H1 (cell line): ENCODE measurements at regions not wholly inside any gene's neighbourhood (a gene's known extent, or its start where the extent isn't known, plus 50 kb on each side); places are given as distances from the start of the nearest gene placed in this dataset.

Experiments used
- CTCF ChIA-PET: fragments of 300-600 bp; sonication (Branson Sonifier 250); formaldehyde crosslinking; loops from one replicate; lab custom pipeline; 2021; ENCODE audit not compliant: partially characterized antibody; lab: Charles Lee
- POLR2A ChIA-PET: fragments of 300-600 bp; sonication (Branson Sonifier 250); formaldehyde crosslinking; loops from one replicate; lab custom pipeline; 2021; ENCODE audit warnings: inconsistent platforms; ENCODE audit not compliant: partially characterized antibody; lab: Charles Lee
- DNase-seq, 2 experiments: peaks; one replicate each; pipeline versions ENCODE4 v3.0.0 to v3.0.0-alpha.2; 2010 to 2022; ENCODE audit warnings: low spot score in 2 of 2, low read depth in 1 of 2, mixed read lengths in 1 of 2
- FAIRE-seq: peaks from 2 replicates; lab custom pipeline; 2011; peaks lifted over from hg19 to GRCh38; lab: Jason Lieb, UNC
- H2AFZ ChIP-seq: 2 replicates; pipeline ENCODE4 v1.8.1; 2012; ENCODE audit warnings: low read length, inconsistent platforms
- H2AK5ac ChIP-seq: 2 replicates; pipeline ENCODE4 v1.6.1; 2013; ENCODE audit warnings: low read depth, low read length
- H2BK120ac ChIP-seq: replicated peaks from 2 replicates; pipeline ENCODE3; 2013; ENCODE audit warnings: low read depth, low read length, inconsistent platforms
- H2BK12ac ChIP-seq: 2 replicates; pipeline ENCODE4 v1.6.1; 2013; ENCODE audit warnings: low read depth, low read length
- H2BK15ac ChIP-seq: 2 replicates; pipeline ENCODE4 v1.6.1; 2013; ENCODE audit warnings: low read length
- H2BK20ac ChIP-seq: 2 replicates; pipeline ENCODE4 v1.6.1; 2013; ENCODE audit warnings: low read length
- H2BK5ac ChIP-seq: 2 replicates; pipeline ENCODE4 v1.6.1; 2013; ENCODE audit warnings: low read depth, low read length
- H3K14ac ChIP-seq: 2 replicates; pipeline ENCODE4 v1.6.1; 2013; ENCODE audit warnings: inconsistent platforms; ENCODE audit not compliant: insufficient read length
- H3K18ac ChIP-seq: 2 replicates; pipeline ENCODE4 v1.6.1; 2013; ENCODE audit warnings: low read length; ENCODE audit errors: extremely low read depth
- H3K23ac ChIP-seq: 2 replicates; pipeline ENCODE4 v1.6.1; 2013; ENCODE audit warnings: inconsistent platforms; ENCODE audit not compliant: insufficient read length
- H3K23me2 ChIP-seq: 2 replicates; pipeline ENCODE4 v1.6.1; 2013; ENCODE audit warnings: low read depth, low read length
- H3K27ac ChIP-seq: 2 replicates; pipeline ENCODE4 v1.6.1; 2011; ENCODE audit warnings: low read depth, low read length, inconsistent platforms
- H3K27me3 ChIP-seq, 4 experiments: replicated peaks in 1 of 4; 1 replicate in 1 of 4; 2 replicates in 3 of 4; pipeline versions ENCODE4 v1.6.1 to v1.8.1; 2011 to 2013; ENCODE audit warnings: low read length in 3 of 4, mild to moderate bottlenecking in 3 of 4, inconsistent platforms in 2 of 4, mixed read lengths in 2 of 4, moderate library complexity in 1 of 4; ENCODE audit not compliant: control insufficient read depth in 3 of 4, insufficient read depth in 3 of 4; ENCODE audit errors: extremely low read depth in 1 of 4
- H3K36me3 ChIP-seq, 4 experiments: 2 replicates each; pipeline versions ENCODE4 v1.6.1 to v1.8.1; 2011 to 2013; ENCODE audit warnings: mild to moderate bottlenecking in 4 of 4, low read length in 3 of 4, moderate library complexity in 2 of 4, control low read depth in 1 of 4, inconsistent platforms in 1 of 4; ENCODE audit not compliant: insufficient read depth in 4 of 4, control insufficient read depth in 2 of 4
- H3K4ac ChIP-seq: replicated peaks from 2 replicates; pipeline ENCODE3; 2013; ENCODE audit warnings: low read length, low read depth, mixed read lengths, inconsistent platforms; ENCODE audit not compliant: insufficient read length
- H3K4me1 ChIP-seq, 4 experiments: replicated peaks in 1 of 4; 1 replicate in 1 of 4; 2 replicates in 3 of 4; pipeline versions ENCODE4 v1.6.1 to v1.8.1; 2011 to 2013; ENCODE audit warnings: low read length in 3 of 4, inconsistent platforms in 2 of 4, mixed read lengths in 1 of 4; ENCODE audit not compliant: insufficient read depth in 4 of 4, control insufficient read depth in 3 of 4
- H3K4me2 ChIP-seq, 2 experiments: 2 replicates each; pipeline versions ENCODE4 v1.6.1 to v1.8.1; 2011 to 2013; ENCODE audit warnings: low read depth in 2 of 2, low read length in 2 of 2, control low read depth in 1 of 2, inconsistent platforms in 1 of 2, mild to moderate bottlenecking in 1 of 2; ENCODE audit not compliant: insufficient read depth in 1 of 2
- H3K4me3 ChIP-seq, 4 experiments: fragments of 200-600, 300-600 bp in 1 of 4; sonication (generic), shearing (Covaris generic), sonication (Bioruptor Twin) in 1 of 4; 2 replicates each; pipeline versions ENCODE4 v1.5.1 to v1.8.1; 2011 to 2016; ENCODE audit warnings: low read length in 4 of 4, low read depth in 3 of 4, control low read depth in 2 of 4, inconsistent platforms in 2 of 4, mild to moderate bottlenecking in 2 of 4, mixed read lengths in 1 of 4, moderate library complexity in 1 of 4; ENCODE audit not compliant: insufficient read depth in 2 of 4; ENCODE audit errors: extremely low read depth in 1 of 4
- H3K56ac ChIP-seq: replicated peaks from 2 replicates; pipeline ENCODE3; 2013; ENCODE audit warnings: low read depth, mild to moderate bottlenecking, mixed read lengths, low read length, inconsistent platforms; ENCODE audit not compliant: insufficient read length
- H3K79me1 ChIP-seq: 2 replicates; pipeline ENCODE4 v1.6.1; 2013; ENCODE audit warnings: low read depth, low read length, control low read depth
- H3K79me2 ChIP-seq, 2 experiments: 2 replicates each; pipeline versions ENCODE4 v1.6.1 to v1.8.1; 2012 to 2013; ENCODE audit warnings: low read length in 2 of 2, mild to moderate bottlenecking in 2 of 2, inconsistent platforms in 1 of 2; ENCODE audit not compliant: insufficient read depth in 2 of 2, control insufficient read depth in 1 of 2
- H3K9ac ChIP-seq, 4 experiments: replicated peaks in 1 of 4; 1 replicate in 1 of 4; 2 replicates in 3 of 4; pipeline versions ENCODE4 v1.6.1 to v1.8.1; 2011 to 2013; ENCODE audit warnings: low read depth in 3 of 4, low read length in 3 of 4, control low read depth in 2 of 4, mild to moderate bottlenecking in 2 of 4, moderate library complexity in 2 of 4, inconsistent platforms in 1 of 4; ENCODE audit errors: extremely low read depth in 1 of 4
- H3K9me3 ChIP-seq, 2 experiments: 2 replicates each; pipeline versions ENCODE4 v1.6.1 to v1.8.1; 2012 to 2013; ENCODE audit warnings: mild to moderate bottlenecking in 2 of 2, moderate library complexity in 2 of 2, control low read depth in 1 of 2, inconsistent platforms in 1 of 2, low read depth in 1 of 2, low read length in 1 of 2, mixed read lengths in 1 of 2; ENCODE audit not compliant: insufficient read depth in 2 of 2
- H4K20me1 ChIP-seq, 2 experiments: replicated peaks in 1 of 2; 2 replicates each; pipeline versions ENCODE3 to v1.8.1; 2011 to 2013; ENCODE audit warnings: inconsistent platforms in 2 of 2, low read length in 2 of 2, mild to moderate bottlenecking in 1 of 2; ENCODE audit not compliant: insufficient read depth in 2 of 2, control insufficient read depth in 1 of 2
- H4K5ac ChIP-seq: 2 replicates; pipeline ENCODE4 v1.6.1; 2013; ENCODE audit warnings: low read length, low read depth, mixed read lengths, inconsistent platforms; ENCODE audit not compliant: insufficient read length
- H4K8ac ChIP-seq: 2 replicates; pipeline ENCODE4 v1.8.0; 2013; ENCODE audit warnings: mild to moderate bottlenecking, moderate library complexity, low read length, inconsistent platforms; ENCODE audit not compliant: insufficient read depth; ENCODE audit errors: extremely low read depth
- H4K91ac ChIP-seq: replicated peaks from 2 replicates; pipeline ENCODE3; 2013; ENCODE audit warnings: low read length, mixed read lengths, inconsistent platforms; ENCODE audit not compliant: insufficient read length
- BRCA1 ChIP-seq: IDR thresholded peaks from 2 replicates; pipeline ENCODE4 v1.6.1; 2012; ENCODE audit warnings: low read depth, low read length, improper control_type of control experiment
- CBX5 ChIP-seq: fragments of 300-800, 300-1000 bp; sonication (generic); IDR thresholded peaks from 2 replicates; pipeline ENCODE4 v1.7.1; 2016; ENCODE audit warnings: antibody characterized with exemption, low read length, low read depth
- CBX8 ChIP-seq: fragments of 300-800, 300-1000 bp; sonication (generic); IDR thresholded peaks from 2 replicates; pipeline ENCODE4 v1.7.1; 2016; ENCODE audit warnings: low read depth, low read length, borderline replicate concordance
- CEBPB ChIP-seq: IDR thresholded peaks from 2 replicates; pipeline ENCODE4 v1.6.1; 2012; ENCODE audit warnings: low read depth, low read length
- EGR1 ChIP-seq: IDR thresholded peaks from 2 replicates; pipeline ENCODE4 v1.6.1; 2011; ENCODE audit warnings: low read depth, low read length, borderline replicate concordance
- KDM4A ChIP-seq: IDR thresholded peaks from one replicate; pipeline ENCODE4 v1.7.1; 2012; ENCODE audit warnings: low read depth, mild to moderate bottlenecking, moderate library complexity, low read length, inconsistent platforms; ENCODE audit not compliant: severe bottlenecking
- RFX5 ChIP-seq: IDR thresholded peaks from 2 replicates; pipeline ENCODE4 v1.6.1; 2011; ENCODE audit warnings: low read depth, low read length, improper control_type of control experiment, borderline replicate concordance
- RNF2 ChIP-seq: fragments of 200-900, 300-1000 bp; sonication (generic); IDR thresholded peaks from 2 replicates; pipeline ENCODE4 v1.7.1; 2016; ENCODE audit warnings: borderline replicate concordance, low read depth, mild to moderate bottlenecking, antibody characterized with exemption, low read length; ENCODE audit not compliant: poor library complexity, severe bottlenecking; ENCODE audit errors: missing control alignments
- RXRA ChIP-seq: IDR thresholded peaks from 2 replicates; pipeline ENCODE4 v1.6.1; 2011; ENCODE audit warnings: low read depth, mild to moderate bottlenecking, low read length, moderate library complexity; ENCODE audit not compliant: insufficient read depth
- SAP30 ChIP-seq: fragments of 300-600 bp; sonication (generic); IDR thresholded peaks from 2 replicates; pipeline ENCODE4 v1.7.1; 2012; ENCODE audit warnings: low read length, moderate library complexity, mild to moderate bottlenecking, inconsistent platforms; ENCODE audit not compliant: insufficient read depth, insufficient replicate concordance
- SP4 ChIP-seq: IDR thresholded peaks from 2 replicates; pipeline ENCODE4 v1.6.1; 2012; ENCODE audit warnings: low read length, inconsistent platforms
- TAF7 ChIP-seq: optimal IDR thresholded peaks from 2 replicates; pipeline ENCODE3; 2011; ENCODE audit warnings: low read depth, mild to moderate bottlenecking, inconsistent platforms, low read length, moderate library complexity, borderline replicate concordance
- TBP ChIP-seq: IDR thresholded peaks from 2 replicates; pipeline ENCODE4 v1.6.1; 2011; ENCODE audit warnings: low read depth, low read length, improper control_type of control experiment
- TCF12 ChIP-seq: IDR thresholded peaks from 2 replicates; pipeline ENCODE4 v1.6.1; 2011; ENCODE audit warnings: low read depth, mild to moderate bottlenecking, low read length
- TF ChIP-seq, protein P1 (sequence below): IDR thresholded peaks from 2 replicates; pipeline ENCODE4 v1.6.1; 2011; ENCODE audit warnings: low read depth, mild to moderate bottlenecking, low read length; ENCODE audit not compliant: insufficient read depth
- TF ChIP-seq, protein P2 (sequence below): IDR thresholded peaks from 2 replicates; pipeline ENCODE4 v1.6.1; 2012; ENCODE audit warnings: inconsistent platforms

- ChIA-PET CTCF (no interaction called here), POLR2A (no interaction called here)
- H2BK15ac ChIP-seq = no peak overlapping the region
- no peak overlapping the region for H4K5ac ChIP-seq
- DNase-seq = no peak
- H4K20me1 ChIP-seq = no peaks in the 10 kb centered on the region
- H3K23me2 ChIP-seq = no peaks in the 10 kb centered on the region
- no peak overlapping the region for H2BK20ac ChIP-seq
- H3K4me2 ChIP-seq = no peak overlapping the region
- no peak overlapping the region for H3K18ac ChIP-seq
- no peak overlapping the region for H2AFZ ChIP-seq
- no peak overlapping the region for H2AK5ac ChIP-seq
- H3K79me2 ChIP-seq = no peaks in the 10 kb centered on the region
- H3K9ac ChIP-seq = no peak overlapping the region
- no peak overlapping the region for H3K56ac ChIP-seq
- H4K8ac ChIP-seq = no peak overlapping the region
- no peak overlapping the region for H2BK12ac ChIP-seq
- H4K91ac ChIP-seq = no peak overlapping the region
- no peak overlapping the region for H2BK120ac ChIP-seq
- no peak for FAIRE-seq
- H3K9me3 ChIP-seq = no peaks in the 10 kb centered on the region
- H3K27me3 ChIP-seq = no peaks in the 10 kb centered on the region
- no peaks in the 10 kb centered on the region for H3K79me1 ChIP-seq
- no peak overlapping the region for H2BK5ac ChIP-seq
- no peak overlapping the region for H3K4me3 ChIP-seq
- H3K14ac ChIP-seq = no peak overlapping the region
- H3K4me1 ChIP-seq = no peaks in the 10 kb centered on the region
- no peaks in the 10 kb centered on the region for H3K36me3 ChIP-seq
- no peak overlapping the region for H3K23ac ChIP-seq
- H3K27ac ChIP-seq = no peak overlapping the region
- no peak overlapping the region for H3K4ac ChIP-seq
- no peak for TF ChIP-seq RXRA
- no peak for TF ChIP-seq TAF7
- no peak for TF ChIP-seq KDM4A
- no peak for TF ChIP-seq CBX8
- no peak for TF ChIP-seq CEBPB
- no peak for TF ChIP-seq RFX5
- TF ChIP-seq EGR1 = no peak
- no peak for TF ChIP-seq BRCA1
- no peak for TF ChIP-seq TBP
- no peak for TF ChIP-seq CBX5
- no peak for TF ChIP-seq SAP30
- no peak for TF ChIP-seq SP4
- TF ChIP-seq, protein P1, sequence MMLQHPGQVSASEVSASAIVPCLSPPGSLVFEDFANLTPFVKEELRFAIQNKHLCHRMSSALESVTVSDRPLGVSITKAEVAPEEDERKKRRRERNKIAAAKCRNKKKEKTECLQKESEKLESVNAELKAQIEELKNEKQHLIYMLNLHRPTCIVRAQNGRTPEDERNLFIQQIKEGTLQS = no peak
- TF ChIP-seq, protein P2, sequence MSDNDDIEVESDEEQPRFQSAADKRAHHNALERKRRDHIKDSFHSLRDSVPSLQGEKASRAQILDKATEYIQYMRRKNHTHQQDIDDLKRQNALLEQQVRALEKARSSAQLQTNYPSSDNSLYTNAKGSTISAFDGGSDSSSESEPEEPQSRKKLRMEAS = no peak
- no peak for TF ChIP-seq RNF2
- TF ChIP-seq TCF12 = no peak
Measured at GRCh38 chr4:66820681-66821080, 724.6 kb downstream of the CENPC start.
